CD4-positive, alpha-beta T cell treated with Interleukin-4 for 4 hours (primary cell): ENCODE measurements at regions not wholly inside any gene's neighbourhood (a gene's known extent, or its start where the extent isn't known, plus 50 kb on each side); places are given as distances from the start of the nearest gene placed in this dataset.

Source experiments
- DNase-seq: peaks from one replicate; pipeline ENCODE4 v3.0.0-alpha.2; 2020

- DNase-seq: no peak
These were observed 793.7 kb upstream of the LCORL start for GRCh38 chr4:18815081-18815778.

- no peak for DNase-seq
These were observed 792.2 kb upstream of the LCORL start for GRCh38 chr4:18813771-18814170.

- no peak for DNase-seq
These were observed 791.5 kb upstream of the LCORL start for GRCh38 chr4:18813055-18813454.

- DNase-seq: no peak
These were observed 782.2 kb upstream of the LCORL start for GRCh38 chr4:18803781-18804180.

- no peak for DNase-seq
These were observed 776.6 kb upstream of the LCORL start for GRCh38 chr4:18798123-18798522.

- DNase-seq: no peak
These were observed 774.2 kb upstream of the LCORL start for GRCh38 chr4:18795794-18796193.

- DNase-seq: no peak
These were observed 755.8 kb upstream of the LCORL start for GRCh38 chr4:18777190-18777930.

- no peak for DNase-seq
These were observed 746.4 kb upstream of the LCORL start for GRCh38 chr4:18767921-18768320.

- no peak for DNase-seq
These were observed 735.1 kb upstream of the LCORL start for GRCh38 chr4:18756671-18757070.

- DNase-seq: no peak
These were observed 732.6 kb upstream of the LCORL start for GRCh38 chr4:18754180-18754579.

- DNase-seq: no peak
These were observed 729.5 kb upstream of the LCORL start for GRCh38 chr4:18751083-18751482.

GRCh38 chr4:18749391-18749790, 727.8 kb upstream of the LCORL start:
- no peak for DNase-seq

- no peak for DNase-seq
These were observed 715.0 kb upstream of the LCORL start for GRCh38 chr4:18736551-18736950.

- no peak for DNase-seq
These were observed 714.2 kb upstream of the LCORL start for GRCh38 chr4:18735740-18736268.

GRCh38 chr4:18734405-18734804, 712.9 kb upstream of the LCORL start:
- DNase-seq: no peak

- no peak for DNase-seq
These were observed 712.4 kb upstream of the LCORL start for GRCh38 chr4:18733961-18734360.

- DNase-seq: no peak
These were observed 701.2 kb upstream of the LCORL start for GRCh38 chr4:18722748-18723191.

- DNase-seq: no peak
These were observed 676.7 kb upstream of the LCORL start for GRCh38 chr4:18698119-18698883.

- DNase-seq: no peak
These were observed 674.4 kb upstream of the LCORL start for GRCh38 chr4:18695733-18696527.

- no peak for DNase-seq
These were observed 670.1 kb upstream of the LCORL start for GRCh38 chr4:18691431-18692200.

- DNase-seq: no peak
These were observed 668.9 kb upstream of the LCORL start for GRCh38 chr4:18690291-18690955.
